ENCODE measurements at regions not wholly inside any gene's neighbourhood (a gene's known extent, or its start where the extent isn't known, plus 50 kb on each side); places are given as distances from the start of the nearest gene placed in this dataset.
A peak's percentile ranks its signal among the peaks of the same experiment; 100 is the strongest.

GRCh38 chr7:45977256-45977780 lies 56.2 kb upstream of the IGFBP3 start (continued):
- no peak for TF ChIP-seq USF2 (IDR thresholded peaks at IDR 0.05; ENCODE audit: low read depth, low read length)
- TF ChIP-seq NFE2L2 (IDR thresholded peaks at IDR 0.05; ENCODE audit: low read depth, low read length), result no peak

DNA sequence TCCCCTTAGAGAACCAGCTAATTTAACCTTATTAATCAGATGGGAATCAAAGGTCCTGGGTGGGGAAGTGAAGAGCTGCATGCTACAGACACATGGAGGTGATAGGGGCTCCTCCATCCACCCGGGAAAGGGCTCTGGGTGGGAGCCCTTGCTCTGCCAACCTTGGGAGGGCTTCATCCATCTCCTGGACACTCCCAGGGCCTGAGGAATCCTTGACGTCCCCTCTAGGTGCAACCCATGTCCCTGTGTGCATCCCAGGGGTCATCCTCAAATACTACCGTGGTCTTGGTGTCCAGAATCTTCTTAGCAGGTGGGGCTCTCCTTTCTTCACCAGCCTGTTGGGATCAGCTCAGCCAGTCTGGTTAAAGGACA lies 55.4 kb upstream of the IGFBP3 start:
- no peak for TF ChIP-seq RAD21 (IDR thresholded peaks at IDR 0.05; ENCODE audit: low read length)
- TF ChIP-seq MAFK (IDR thresholded peaks at IDR 0.05; ENCODE audit: low read depth, low read length), result no peak
- no peak for TF ChIP-seq SMC3 (IDR thresholded peaks at IDR 0.05; ENCODE audit: low read depth, low read length)
- no peak for TF ChIP-seq USF2 (IDR thresholded peaks at IDR 0.05; ENCODE audit: low read depth, low read length)
- TF ChIP-seq MXI1 (IDR thresholded peaks at IDR 0.05; ENCODE audit: borderline replicate concordance, low read depth, low read length), result no peak
- no peak for TF ChIP-seq CTCF (conservative IDR thresholded peaks at IDR 0.05; ENCODE audit: low read depth, low read length)
- TF ChIP-seq MAZ (IDR thresholded peaks at IDR 0.05; ENCODE audit: borderline replicate concordance, low read depth, low read length), result no peak
- no peak for TF ChIP-seq FOS (IDR thresholded peaks at IDR 0.05; ENCODE audit: low read depth, low read length)
- no peak for TF ChIP-seq BHLHE40 (IDR thresholded peaks at IDR 0.05; ENCODE audit: low read depth, low read length)
- H3K56ac ChIP-seq (ENCODE audit: extremely low read depth, insufficient read depth, low read length), result no peak overlapping the region
- dilution Hi-C loops (cut with HindIII; ENCODE audit: low sequenced_read_pairs, unreplicated experiment), result no loop called here

More for the DNA sequence above, 55.4 kb upstream of the IGFBP3 start:
- Histone ChIP-seq H2BK15ac (ENCODE audit: low read depth, low read length) (peak overlapping the region; percentile 51; the same call in 2 of the 3 replicates), H4K20me1 (ENCODE audit: insufficient read depth, low read length) (no peaks in the 10 kb centered on the region), H2AK9ac (replicated peaks; ENCODE audit: low read depth, low read length, poor library complexity) (peak overlapping the region; percentile 53), H3K14ac (replicated peaks; ENCODE audit: low read depth, low read length) (peak overlapping the region; percentile 64), H3K27me3 (ENCODE audit: control insufficient read depth, insufficient read depth, low read length) (no peaks in the 10 kb centered on the region), H2BK120ac (ENCODE audit: low read depth, low read length) (peak overlapping the region; percentile 99), H2BK20ac (ENCODE audit: low read depth, low read length) (peak overlapping the region; percentile 100), H4K8ac (ENCODE audit: low read depth in 2 of 2, low read length in 2 of 2) (peak overlapping the region; percentile 44 to 96; a peak in 3 of 4 replicates), H2BK5ac (ENCODE audit: low read depth, low read length, poor library complexity, severe bottlenecking) (peak overlapping the region; percentile 98), H3K4me2 (ENCODE audit: low read depth, low read length) (no peak overlapping the region), H3K9ac (ENCODE audit: low read depth, low read length) (no peak overlapping the region), H4K5ac (ENCODE audit: low read depth, low read length) (peak overlapping the region; percentile 76; the same call in 1 of the 2 replicates), H3K79me1 (ENCODE audit: low read depth in 1 of 2, low read length in 2 of 2) (peaks cover 0 to 11% of the 10 kb centered on the region in 2 experiments; a peak in 1 of 4 replicates), H3K4me3 (ENCODE audit: insufficient read depth, low read depth, low read length) (no peak overlapping the region), H3K36me3 (ENCODE audit: control insufficient read depth, insufficient read depth, low read length) (no peaks in the 10 kb centered on the region), H3K9me1 (ENCODE audit: insufficient read depth, low read length) (peaks cover 34% of the 10 kb centered on the region), H4K91ac (ENCODE audit: insufficient read depth, low read depth, low read length) (peak overlapping the region; percentile 98), H3K4ac (ENCODE audit: low read depth, low read length) (peak overlapping the region; percentile 98), H2AK5ac (ENCODE audit: low read depth, low read length) (peak overlapping the region; percentile 92), H3K23ac (ENCODE audit: low read depth, low read length) (no peak overlapping the region), H3K27ac (ENCODE audit: insufficient read depth, low read length) (no peak overlapping the region), H3K4me1 (ENCODE audit: control insufficient read depth, insufficient read depth, low read length) (peaks cover 36% of the 10 kb centered on the region), H3K18ac (ENCODE audit: low read depth, low read length) (peak overlapping the region; percentile 84), H2AFZ (replicated peaks; ENCODE audit: low read length, poor library complexity) (no peak overlapping the region), H3K9me3 (ENCODE audit: control insufficient read depth, insufficient read depth, low read length) (peaks cover 4% of the 10 kb centered on the region; the same call in 1 of the 2 replicates)
- ChIA-PET CTCF (no interaction called here), POLR2A (ENCODE audit: unreplicated experiment) (no interaction called here)
- WGBS, 2 experiments (ENCODE audit: extremely low coverage in 2 of 2, insufficient read length in 1 of 2), result no CpG with 5 or more reads among the region's 3 CpGs
- no TSS peak for BruUV-seq (replicated peaks)
- in situ Hi-C loops (cut with MboI; ENCODE audit: low sequenced_read_pairs), result no loop called here
- intact Hi-C loops (cut with micrococcal nuclease), result loop anchor here (5.0 kb wide), 1 partner anchor 171 kb away; no protein-coding TSS in a partner anchor
- DNase-seq, result no peak
- no peak for ATAC-seq (ENCODE audit: low read depth)

All from IMR-90 (cell line).